ENCODE measurements at regions not wholly inside any gene's neighbourhood (a gene's known extent, or its start where the extent isn't known, plus 50 kb on each side); places are given as distances from the start of the nearest gene placed in this dataset.

DNA sequence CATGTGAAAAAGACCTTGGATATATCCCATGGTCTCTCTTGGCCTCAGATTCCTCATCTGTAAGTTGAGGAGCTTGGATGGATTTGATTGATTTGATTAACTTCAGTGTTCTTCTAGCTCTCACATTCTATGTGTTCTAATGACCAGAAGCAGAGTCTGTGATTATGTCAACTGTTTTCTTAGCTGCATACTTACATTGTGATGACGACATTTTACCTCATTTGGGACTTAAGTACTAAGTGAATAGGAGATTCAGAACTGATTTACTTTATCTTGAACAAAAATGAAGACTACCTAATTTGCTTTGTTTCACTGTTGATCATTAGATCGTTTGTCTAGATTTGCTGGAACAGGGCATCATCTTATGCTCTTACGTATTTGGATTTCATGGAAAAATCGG lies 427.7 kb downstream of the SH3GL2 start (continued):
- no peak for TF ChIP-seq YBX1 (IDR thresholded peaks at IDR 0.05)
- no peak for TF ChIP-seq ZNF274 (IDR thresholded peaks at IDR 0.05; ENCODE audit: insufficient read depth, insufficient read length)
- no peak for TF ChIP-seq FOS (IDR thresholded peaks at IDR 0.05; ENCODE audit: borderline replicate concordance, extremely low read depth, insufficient read length)
- TF ChIP-seq, protein P1, sequence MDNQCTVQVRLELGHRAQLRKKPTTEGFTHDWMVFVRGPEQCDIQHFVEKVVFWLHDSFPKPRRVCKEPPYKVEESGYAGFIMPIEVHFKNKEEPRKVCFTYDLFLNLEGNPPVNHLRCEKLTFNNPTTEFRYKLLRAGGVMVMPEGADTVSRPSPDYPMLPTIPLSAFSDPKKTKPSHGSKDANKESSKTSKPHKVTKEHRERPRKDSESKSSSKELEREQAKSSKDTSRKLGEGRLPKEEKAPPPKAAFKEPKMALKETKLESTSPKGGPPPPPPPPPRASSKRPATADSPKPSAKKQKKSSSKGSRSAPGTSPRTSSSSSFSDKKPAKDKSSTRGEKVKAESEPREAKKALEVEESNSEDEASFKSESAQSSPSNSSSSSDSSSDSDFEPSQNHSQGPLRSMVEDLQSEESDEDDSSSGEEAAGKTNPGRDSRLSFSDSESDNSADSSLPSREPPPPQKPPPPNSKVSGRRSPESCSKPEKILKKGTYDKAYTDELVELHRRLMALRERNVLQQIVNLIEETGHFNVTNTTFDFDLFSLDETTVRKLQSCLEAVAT (IDR thresholded peaks at IDR 0.05) = no peak
- TF ChIP-seq, protein P2, sequence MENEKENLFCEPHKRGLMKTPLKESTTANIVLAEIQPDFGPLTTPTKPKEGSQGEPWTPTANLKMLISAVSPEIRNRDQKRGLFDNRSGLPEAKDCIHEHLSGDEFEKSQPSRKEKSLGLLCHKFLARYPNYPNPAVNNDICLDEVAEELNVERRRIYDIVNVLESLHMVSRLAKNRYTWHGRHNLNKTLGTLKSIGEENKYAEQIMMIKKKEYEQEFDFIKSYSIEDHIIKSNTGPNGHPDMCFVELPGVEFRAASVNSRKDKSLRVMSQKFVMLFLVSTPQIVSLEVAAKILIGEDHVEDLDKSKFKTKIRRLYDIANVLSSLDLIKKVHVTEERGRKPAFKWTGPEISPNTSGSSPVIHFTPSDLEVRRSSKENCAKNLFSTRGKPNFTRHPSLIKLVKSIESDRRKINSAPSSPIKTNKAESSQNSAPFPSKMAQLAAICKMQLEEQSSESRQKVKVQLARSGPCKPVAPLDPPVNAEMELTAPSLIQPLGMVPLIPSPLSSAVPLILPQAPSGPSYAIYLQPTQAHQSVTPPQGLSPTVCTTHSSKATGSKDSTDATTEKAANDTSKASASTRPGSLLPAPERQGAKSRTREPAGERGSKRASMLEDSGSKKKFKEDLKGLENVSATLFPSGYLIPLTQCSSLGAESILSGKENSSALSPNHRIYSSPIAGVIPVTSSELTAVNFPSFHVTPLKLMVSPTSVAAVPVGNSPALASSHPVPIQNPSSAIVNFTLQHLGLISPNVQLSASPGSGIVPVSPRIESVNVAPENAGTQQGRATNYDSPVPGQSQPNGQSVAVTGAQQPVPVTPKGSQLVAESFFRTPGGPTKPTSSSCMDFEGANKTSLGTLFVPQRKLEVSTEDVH (IDR thresholded peaks at IDR 0.05; ENCODE audit: low read depth, partially characterized antibody) = no peak
- no peak for TF ChIP-seq EED (IDR thresholded peaks at IDR 0.05; ENCODE audit: low read depth)
- TF ChIP-seq NRF1 (conservative IDR thresholded peaks at IDR 0.05; ENCODE audit: low read depth, low read length) = no peak
- no peak for TF ChIP-seq CEBPB (IDR thresholded peaks at IDR 0.05; ENCODE audit: borderline replicate concordance in 1 of 2, low read depth in 2 of 2, low read length in 2 of 2)
- TF ChIP-seq SMAD5 (IDR thresholded peaks at IDR 0.05; ENCODE audit: low read depth) = no peak

DNA sequence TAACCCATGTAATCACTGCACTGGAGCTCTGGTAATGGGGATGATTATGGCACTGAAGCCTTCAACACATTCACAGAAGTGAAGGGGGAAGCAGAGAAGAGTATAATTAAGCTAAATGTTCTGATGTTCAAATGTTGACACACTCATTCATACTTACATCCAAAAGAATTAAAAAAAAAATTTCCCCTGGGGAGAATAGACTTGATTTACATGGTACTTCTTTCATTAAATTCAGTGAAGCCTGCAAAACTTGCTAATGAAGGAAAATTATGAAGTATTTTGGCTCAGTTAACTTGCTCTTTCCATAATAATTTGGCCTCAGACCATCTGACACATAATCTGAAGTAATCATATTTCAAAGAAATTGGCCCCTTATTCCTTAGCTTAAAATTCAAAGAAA lies 428.8 kb downstream of the SH3GL2 start:
- no peak overlapping the region for H3K9ac ChIP-seq (ENCODE audit: control insufficient read depth, insufficient read depth, low read length)
- no peaks in the 10 kb centered on the region for H4K20me1 ChIP-seq (ENCODE audit: control insufficient read depth, insufficient read depth)
- H3K27me3 ChIP-seq (replicated peaks in 1 of 2; ENCODE audit: control insufficient read depth in 2 of 2, insufficient read depth in 2 of 2, low read length in 1 of 2) = no peaks in the 10 kb centered on the region
- H3K4me3 ChIP-seq = no peak overlapping the region
- SMC1A ChIA-PET (ENCODE audit: uncharacterized antibody, unreplicated experiment) = no interaction called here
- no peaks in the 10 kb centered on the region for H3K79me2 ChIP-seq (ENCODE audit: control insufficient read depth, insufficient read depth, low read length)
- no peaks in the 10 kb centered on the region for H3K36me3 ChIP-seq (ENCODE audit: control insufficient read depth in 2 of 2, insufficient read depth in 2 of 2, low read length in 1 of 2)
- no peak overlapping the region for H2AFZ ChIP-seq (ENCODE audit: control insufficient read depth, low read depth, low read length)
- H3K4me1 ChIP-seq (ENCODE audit: control insufficient read depth, insufficient read depth, low read length) = no peaks in the 10 kb centered on the region
- intact Hi-C loops (cut with micrococcal nuclease; ENCODE audit: unreplicated experiment) (no loop called here), in situ Hi-C loops (cut with MboI) (no loop called here)
- H3K4me2 ChIP-seq (ENCODE audit: control insufficient read depth, insufficient read depth) = no peak overlapping the region
- no peak overlapping the region for H3K27ac ChIP-seq (ENCODE audit: control insufficient read depth, insufficient read depth)
- no peak for FAIRE-seq
- no TSS peak for BruUV-seq (replicated peaks)
- POLR2A ChIA-PET = no interaction called here
- TF ChIP-seq MYB (IDR thresholded peaks at IDR 0.05; ENCODE audit: borderline replicate concordance, low read depth, low read length) (no peak), KLF5 (IDR thresholded peaks at IDR 0.05; ENCODE audit: partially characterized antibody) (no peak), BCL11A (IDR thresholded peaks at IDR 0.05; ENCODE audit: low read depth, low read length) (no peak), RELA (IDR thresholded peaks at IDR 0.05; ENCODE audit: borderline replicate concordance, partially characterized antibody) (no peak)
- TF ChIP-seq, protein P3, sequence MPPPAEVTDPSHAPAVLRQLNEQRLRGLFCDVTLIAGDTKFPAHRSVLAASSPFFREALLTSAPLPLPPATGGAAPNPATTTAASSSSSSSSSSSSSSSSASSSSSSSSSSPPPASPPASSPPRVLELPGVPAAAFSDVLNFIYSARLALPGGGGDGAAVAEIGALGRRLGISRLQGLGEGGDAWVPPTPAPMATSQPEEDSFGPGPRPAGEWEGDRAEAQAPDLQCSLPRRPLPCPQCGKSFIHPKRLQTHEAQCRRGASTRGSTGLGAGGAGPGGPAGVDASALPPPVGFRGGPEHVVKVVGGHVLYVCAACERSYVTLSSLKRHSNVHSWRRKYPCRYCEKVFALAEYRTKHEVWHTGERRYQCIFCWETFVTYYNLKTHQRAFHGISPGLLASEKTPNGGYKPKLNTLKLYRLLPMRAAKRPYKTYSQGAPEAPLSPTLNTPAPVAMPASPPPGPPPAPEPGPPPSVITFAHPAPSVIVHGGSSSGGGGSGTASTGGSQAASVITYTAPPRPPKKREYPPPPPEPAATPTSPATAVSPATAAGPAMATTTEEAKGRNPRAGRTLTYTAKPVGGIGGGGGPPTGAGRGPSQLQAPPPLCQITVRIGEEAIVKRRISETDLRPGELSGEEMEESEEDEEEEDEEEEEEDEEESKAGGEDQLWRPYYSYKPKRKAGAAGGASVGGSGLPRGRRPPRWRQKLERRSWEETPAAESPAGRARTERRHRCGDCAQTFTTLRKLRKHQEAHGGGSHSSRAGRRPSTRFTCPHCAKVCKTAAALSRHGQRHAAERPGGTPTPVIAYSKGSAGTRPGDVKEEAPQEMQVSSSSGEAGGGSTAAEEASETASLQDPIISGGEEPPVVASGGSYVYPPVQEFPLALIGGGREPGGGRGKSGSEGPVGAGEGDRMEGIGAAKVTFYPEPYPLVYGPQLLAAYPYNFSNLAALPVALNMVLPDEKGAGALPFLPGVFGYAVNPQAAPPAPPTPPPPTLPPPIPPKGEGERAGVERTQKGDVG (CRISPR knock-in tag; IDR thresholded peaks at IDR 0.05) = no peak
- no peak for DNase-seq (ENCODE audit: low read depth, low spot score)
- CTCF ChIA-PET = interaction anchor here (0.5 to 1.9 kb wide), 2 partner anchors 197 to 1022 kb away, joined by 3 to 5 read pairs; no protein-coding TSS in a partner anchor
- H3K9me3 ChIP-seq (replicated peaks; ENCODE audit: control insufficient read depth, insufficient read depth, low read length) = no peaks in the 10 kb centered on the region
- RAD21 ChIA-PET (ENCODE audit: unreplicated experiment) = interaction anchor here (1.1 kb wide), 1 partner anchor 197 kb away, joined by 3 read pairs; no protein-coding TSS in a partner anchor
- no peak for ATAC-seq
